ENCODE measurements at regions not wholly inside any gene's neighbourhood (a gene's known extent, or its start where the extent isn't known, plus 50 kb on each side); places are given as distances from the start of the nearest gene placed in this dataset.
"Not testable (repeated sequence)": the region's sequence is repeated elsewhere in the genome, so short reads cannot be mapped to it uniquely, and the experiment has no call there.

DNA sequence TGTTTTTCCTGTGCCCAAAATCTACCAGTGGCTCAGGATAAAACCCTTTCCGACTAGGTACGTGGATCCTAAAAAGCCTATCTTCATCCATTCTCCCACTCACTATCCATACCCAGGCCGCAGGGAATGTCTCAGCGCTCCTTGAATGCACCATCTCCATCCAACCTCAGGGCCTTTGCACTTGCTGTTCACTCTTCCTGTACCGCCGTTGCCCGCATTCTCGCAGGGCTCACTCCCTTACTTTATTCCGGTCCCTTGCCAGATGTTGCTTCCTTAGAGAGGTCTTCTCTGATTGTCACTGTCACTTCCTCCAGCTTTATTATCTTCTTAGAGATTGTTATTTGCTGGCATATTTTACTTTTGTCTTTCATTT lies 93.3 kb upstream of the ZNF536 start:
- DNase-seq: no peak
- H3K27me3 Mint-ChIP-seq (ENCODE audit: low read depth): peaks cover 19% of the 10 kb centered on the region
- H3K4me3 Mint-ChIP-seq: no peak overlapping the region
- no peaks in the 10 kb centered on the region for H3K36me3 Mint-ChIP-seq (ENCODE audit: insufficient read depth)
- H3K4me1 Mint-ChIP-seq (ENCODE audit: low read depth): no peaks in the 10 kb centered on the region
- peaks cover 3% of the 10 kb centered on the region for H3K9me3 Mint-ChIP-seq
- no peak for ATAC-seq

DNA sequence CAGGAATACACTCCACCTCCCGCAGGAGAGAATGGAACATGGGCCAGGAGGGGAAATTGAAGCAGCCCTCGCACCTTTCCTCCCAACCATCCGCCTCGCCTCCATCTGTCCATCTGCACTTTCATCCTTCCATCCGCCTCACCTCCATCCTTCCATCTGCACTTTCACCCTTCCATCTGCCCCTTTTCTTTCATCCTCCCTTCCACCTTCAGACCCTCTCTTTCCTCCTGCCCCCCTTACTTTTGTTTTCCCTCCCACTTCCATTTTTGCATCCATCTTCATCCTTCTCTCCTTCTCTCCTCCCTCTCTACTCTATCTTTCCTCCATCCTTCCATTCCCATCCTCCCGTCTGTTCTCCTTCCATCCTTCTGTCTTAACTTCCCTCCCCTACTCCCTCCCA lies 92.2 kb upstream of the ZNF536 start:
- DNase-seq: no peak
- no peaks in the 10 kb centered on the region for H3K4me1 Mint-ChIP-seq (ENCODE audit: low read depth)
- peaks cover 19% of the 10 kb centered on the region for H3K27me3 Mint-ChIP-seq (ENCODE audit: low read depth)
- no peak for ATAC-seq
- no peaks in the 10 kb centered on the region for H3K9me3 Mint-ChIP-seq
- no peaks in the 10 kb centered on the region for H3K36me3 Mint-ChIP-seq (ENCODE audit: insufficient read depth)
- no peak overlapping the region for H3K4me3 Mint-ChIP-seq

DNA sequence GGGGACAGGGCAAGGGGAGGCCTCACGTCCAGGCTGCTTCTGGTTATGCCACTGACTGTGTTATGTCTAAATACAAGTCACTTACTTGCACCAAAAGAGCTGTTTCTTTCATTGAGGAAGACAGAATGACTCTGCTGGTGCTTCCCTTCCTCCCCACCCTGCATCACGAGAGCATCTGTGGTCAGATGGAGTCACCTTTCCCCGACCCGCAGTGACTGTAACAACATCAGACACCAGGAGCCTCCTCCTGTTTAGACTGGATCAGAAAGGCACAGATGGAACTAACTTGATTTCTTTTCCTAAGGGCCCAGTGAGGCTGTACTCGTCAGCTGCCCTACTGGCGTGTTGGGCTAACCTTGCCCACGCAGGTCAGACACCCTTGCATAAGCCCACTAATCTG lies 90.3 kb upstream of the ZNF536 start:
- Mint-ChIP-seq H3K4me1 (ENCODE audit: low read depth) (no peaks in the 10 kb centered on the region), H3K27me3 (ENCODE audit: low read depth) (peaks cover 19% of the 10 kb centered on the region), H3K36me3 (ENCODE audit: insufficient read depth) (no peaks in the 10 kb centered on the region), H3K9me3 (no peaks in the 10 kb centered on the region), H3K4me3 (no peak overlapping the region)
- no peak for ATAC-seq
- no peak for DNase-seq

DNA sequence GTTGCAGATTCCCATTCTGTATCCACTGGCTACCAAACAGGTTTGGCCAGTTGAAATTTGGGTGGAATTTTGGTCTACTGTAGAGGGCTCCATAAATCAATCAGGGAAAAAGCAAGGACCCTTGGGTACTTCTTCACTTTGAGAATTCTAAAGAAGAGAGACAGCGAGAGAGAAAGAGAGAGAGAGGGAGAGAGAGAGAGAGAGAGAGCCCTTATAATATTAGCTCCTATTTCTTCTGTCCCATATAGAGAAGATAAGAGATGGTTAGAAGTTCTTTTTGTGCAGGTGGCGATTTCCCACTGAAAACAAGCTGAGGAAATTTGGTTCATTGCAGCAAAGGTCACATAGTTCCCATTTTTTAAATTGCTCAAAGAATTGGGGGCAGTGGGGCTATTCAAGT lies 88.6 kb upstream of the ZNF536 start:
- Mint-ChIP-seq H3K4me3 (no peak overlapping the region), H3K36me3 (ENCODE audit: insufficient read depth) (no peaks in the 10 kb centered on the region), H3K9me3 (no peaks in the 10 kb centered on the region), H3K27me3 (ENCODE audit: low read depth) (peaks cover 16% of the 10 kb centered on the region), H3K4me1 (ENCODE audit: low read depth) (no peaks in the 10 kb centered on the region)
- DNase-seq (no peak), ATAC-seq (no peak)

DNA sequence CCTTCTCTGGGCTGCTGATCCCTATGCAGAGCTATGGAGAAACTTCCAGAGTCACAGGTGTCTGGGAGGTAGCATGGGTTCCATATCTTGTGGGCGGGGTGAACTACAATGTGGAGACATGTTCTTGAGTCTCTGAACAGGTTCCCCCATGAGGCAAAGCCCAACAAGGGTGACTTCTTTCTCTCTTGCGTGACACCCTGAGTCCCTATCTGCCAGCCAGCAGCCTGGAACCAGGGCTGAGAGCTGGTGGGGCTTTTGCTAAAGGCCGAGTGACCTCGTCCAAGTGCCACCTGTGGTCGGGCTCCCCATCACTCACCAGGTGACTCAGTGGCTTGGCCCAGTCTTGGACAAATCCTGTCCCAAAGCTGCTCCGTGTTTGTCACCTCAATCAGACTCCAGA lies 88.0 kb upstream of the ZNF536 start:
- no peak for ATAC-seq

DNA sequence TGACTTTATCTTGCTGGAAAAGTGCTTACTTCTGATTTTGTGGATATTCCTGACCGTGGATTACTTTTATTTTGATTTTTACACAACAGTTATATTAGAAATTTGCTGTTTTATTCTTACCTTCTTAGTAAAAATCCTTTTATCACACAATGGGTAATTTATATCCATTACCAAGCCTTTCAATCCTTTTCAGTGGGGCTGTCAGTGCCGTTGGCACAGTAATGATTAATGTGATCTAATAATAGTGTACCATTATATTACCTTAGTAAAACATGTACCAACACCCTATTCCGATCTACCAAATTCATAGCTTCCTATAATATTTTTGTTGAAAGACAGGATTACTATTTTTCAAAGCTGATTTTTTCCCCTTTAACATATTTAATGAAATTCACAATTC lies 87.3 kb upstream of the ZNF536 start:
- H3K27me3 Mint-ChIP-seq (ENCODE audit: low read depth): peaks cover 15% of the 10 kb centered on the region
- no peaks in the 10 kb centered on the region for H3K4me1 Mint-ChIP-seq (ENCODE audit: low read depth)
- no peaks in the 10 kb centered on the region for H3K36me3 Mint-ChIP-seq (ENCODE audit: insufficient read depth)
- ATAC-seq (no peak), DNase-seq (no peak)
- no peak overlapping the region for H3K4me3 Mint-ChIP-seq
- no peaks in the 10 kb centered on the region for H3K9me3 Mint-ChIP-seq

More for the DNA sequence above, 88.0 kb upstream of the ZNF536 start:
- no peak for DNase-seq
- Mint-ChIP-seq H3K9me3 (no peaks in the 10 kb centered on the region), H3K27me3 (ENCODE audit: low read depth) (peaks cover 16% of the 10 kb centered on the region), H3K36me3 (ENCODE audit: insufficient read depth) (no peaks in the 10 kb centered on the region), H3K4me1 (ENCODE audit: low read depth) (no peaks in the 10 kb centered on the region), H3K4me3 (no peak overlapping the region)

DNA sequence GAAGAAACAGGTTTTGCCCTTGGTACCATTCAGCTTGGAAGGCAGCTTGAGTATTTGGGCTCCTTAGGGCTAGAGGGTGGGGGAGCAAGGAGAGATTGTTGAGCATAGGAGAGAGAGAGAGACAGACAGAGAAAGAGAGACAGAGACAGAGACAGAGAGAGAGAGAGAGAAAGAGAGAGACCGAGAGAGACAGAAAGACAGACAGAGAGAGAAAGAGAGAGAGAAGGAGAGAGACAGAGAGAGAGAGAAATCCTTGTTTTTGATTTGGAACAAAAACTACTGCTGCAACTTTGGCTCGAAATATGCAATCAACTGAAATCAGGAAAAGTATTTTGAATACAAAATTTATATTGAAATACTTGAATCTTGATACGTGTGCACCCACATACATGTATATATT lies 85.8 kb upstream of the ZNF536 start:
- Mint-ChIP-seq H3K9me3 (no peaks in the 10 kb centered on the region), H3K36me3 (ENCODE audit: insufficient read depth) (no peaks in the 10 kb centered on the region)

DNA sequence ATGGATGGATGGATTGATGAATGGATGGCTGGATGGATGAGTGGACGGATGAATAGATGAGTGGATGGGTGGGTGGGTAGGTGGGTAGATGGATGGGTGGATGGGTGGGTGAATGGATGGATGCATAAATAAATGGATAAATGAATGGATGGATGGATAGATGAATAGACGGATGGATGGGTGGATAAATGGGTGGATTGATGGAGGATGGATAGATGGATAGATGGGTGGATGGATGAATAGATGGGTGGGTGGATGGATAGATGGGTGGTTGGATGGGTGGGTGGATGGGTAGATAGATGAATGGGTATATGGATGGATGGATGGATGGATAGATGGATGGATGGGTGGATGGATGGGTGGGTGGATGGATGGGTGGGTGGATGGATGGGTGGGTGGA lies 84.9 kb upstream of the ZNF536 start:
- Mint-ChIP-seq H3K27me3 (ENCODE audit: low read depth) (peaks cover 3% of the 10 kb centered on the region), H3K36me3 (ENCODE audit: insufficient read depth) (no peaks in the 10 kb centered on the region), H3K4me3 (no peak overlapping the region), H3K4me1 (ENCODE audit: low read depth) (no peaks in the 10 kb centered on the region), H3K9me3 (no peaks in the 10 kb centered on the region)
- ATAC-seq: no peak
- DNase-seq: no peak

More for the DNA sequence above, 85.8 kb upstream of the ZNF536 start:
- no peaks in the 10 kb centered on the region for H3K4me1 Mint-ChIP-seq (ENCODE audit: low read depth)
- DNase-seq: no peak
- H3K27me3 Mint-ChIP-seq (ENCODE audit: low read depth): peaks cover 4% of the 10 kb centered on the region
- no peak overlapping the region for H3K4me3 Mint-ChIP-seq
- no peak for ATAC-seq

DNA sequence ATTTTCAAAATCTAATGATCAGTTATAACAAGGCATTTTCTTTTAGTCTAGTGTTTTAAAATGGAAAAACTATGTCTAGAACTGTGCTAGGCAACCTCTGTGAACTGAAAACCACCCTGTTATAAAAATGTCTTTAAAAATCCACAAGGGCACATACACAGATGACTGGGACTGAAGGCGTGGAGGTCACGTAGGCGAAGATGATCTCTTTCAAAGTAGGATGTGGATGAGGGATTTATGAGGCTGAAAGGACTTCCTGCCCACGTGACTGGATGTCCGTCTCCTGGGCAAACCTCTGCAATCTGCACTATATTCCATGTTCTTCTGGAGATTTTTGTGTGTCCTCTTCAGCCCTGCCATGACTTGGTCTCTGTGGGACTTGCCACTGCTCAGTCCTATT lies 84.2 kb upstream of the ZNF536 start:
- Mint-ChIP-seq H3K27me3 (ENCODE audit: low read depth) (peaks cover 3% of the 10 kb centered on the region), H3K4me1 (ENCODE audit: low read depth) (no peaks in the 10 kb centered on the region), H3K36me3 (ENCODE audit: insufficient read depth) (no peaks in the 10 kb centered on the region), H3K4me3 (no peak overlapping the region), H3K9me3 (no peaks in the 10 kb centered on the region)
- DNase-seq: no peak
- ATAC-seq: no peak

DNA sequence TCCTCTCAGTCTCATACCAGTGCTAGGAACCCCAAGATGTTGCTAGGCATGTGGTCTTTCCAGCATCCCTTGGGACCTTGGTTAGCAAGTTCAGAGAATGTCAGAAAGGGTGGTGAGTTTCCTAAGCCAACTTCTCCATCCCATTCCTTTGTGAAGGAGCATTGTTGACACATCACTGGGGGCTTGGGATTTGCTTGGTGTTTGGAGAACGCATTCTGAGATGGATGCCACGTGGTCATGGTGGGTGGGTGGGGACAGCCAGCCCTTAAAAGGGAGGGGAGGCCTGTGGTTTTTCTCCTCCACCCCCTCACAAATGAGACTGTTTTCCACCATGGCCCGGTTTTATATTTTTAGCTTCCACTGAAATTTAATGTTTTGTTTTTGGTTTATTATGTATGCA lies 83.3 kb upstream of the ZNF536 start:
- DNase-seq: no peak
- Mint-ChIP-seq H3K4me3 (no peak overlapping the region), H3K27me3 (ENCODE audit: low read depth) (peaks cover 3% of the 10 kb centered on the region), H3K9me3 (no peaks in the 10 kb centered on the region), H3K36me3 (ENCODE audit: insufficient read depth) (no peaks in the 10 kb centered on the region), H3K4me1 (ENCODE audit: low read depth) (no peaks in the 10 kb centered on the region)
- ATAC-seq: no peak

DNA sequence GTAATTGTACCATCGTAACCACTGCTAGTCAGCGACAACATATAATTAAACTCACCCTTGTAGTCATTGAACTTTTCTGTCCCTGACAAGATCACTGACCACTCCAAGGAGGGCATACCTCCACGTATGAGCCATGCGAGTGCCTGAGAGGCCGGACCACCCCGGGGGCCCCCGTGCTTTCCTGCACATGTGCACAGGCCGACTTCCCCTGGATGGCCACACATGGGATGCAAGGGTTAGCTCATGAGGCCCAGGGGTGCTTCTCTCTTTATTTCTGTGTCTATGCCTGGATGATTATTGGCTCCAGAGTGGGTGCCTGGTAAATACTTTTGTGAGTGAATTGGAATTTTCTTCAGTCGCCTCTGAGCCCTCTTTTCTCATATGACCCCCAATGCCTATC lies 82.8 kb upstream of the ZNF536 start:
- Mint-ChIP-seq H3K27me3 (ENCODE audit: low read depth) (peaks cover 3% of the 10 kb centered on the region), H3K36me3 (ENCODE audit: insufficient read depth) (no peaks in the 10 kb centered on the region)

DNA sequence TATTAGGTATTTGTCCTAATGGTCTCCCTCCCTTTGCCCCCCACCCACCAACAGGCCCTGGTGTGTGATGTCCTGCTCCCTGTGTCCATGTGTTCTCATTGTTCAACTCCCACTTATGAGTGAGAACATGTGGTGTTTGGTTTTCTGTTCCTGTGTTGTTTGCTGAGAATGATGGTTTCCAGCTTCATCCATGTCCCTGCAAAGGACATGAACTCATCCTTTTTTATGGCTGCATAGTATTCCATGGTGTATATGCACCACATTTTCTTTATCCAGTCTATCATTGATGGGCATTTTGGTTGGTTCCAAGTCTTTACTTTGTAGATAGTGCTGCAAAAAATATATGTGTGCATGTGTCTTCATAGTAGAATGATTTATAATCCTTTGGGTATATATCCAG lies 81.4 kb upstream of the ZNF536 start:
- H3K4me3 Mint-ChIP-seq; H3K9me3 Mint-ChIP-seq; H3K4me1 Mint-ChIP-seq (ENCODE audit: low read depth); ATAC-seq; H3K36me3 Mint-ChIP-seq (ENCODE audit: insufficient read depth); DNase-seq; H3K27me3 Mint-ChIP-seq (ENCODE audit: low read depth): not testable (repeated sequence)

More for the DNA sequence above, 82.8 kb upstream of the ZNF536 start:
- no peaks in the 10 kb centered on the region for H3K4me1 Mint-ChIP-seq (ENCODE audit: low read depth)
- ATAC-seq (no peak), DNase-seq (no peak)
- H3K4me3 Mint-ChIP-seq: no peak overlapping the region
- H3K9me3 Mint-ChIP-seq: no peaks in the 10 kb centered on the region

DNA sequence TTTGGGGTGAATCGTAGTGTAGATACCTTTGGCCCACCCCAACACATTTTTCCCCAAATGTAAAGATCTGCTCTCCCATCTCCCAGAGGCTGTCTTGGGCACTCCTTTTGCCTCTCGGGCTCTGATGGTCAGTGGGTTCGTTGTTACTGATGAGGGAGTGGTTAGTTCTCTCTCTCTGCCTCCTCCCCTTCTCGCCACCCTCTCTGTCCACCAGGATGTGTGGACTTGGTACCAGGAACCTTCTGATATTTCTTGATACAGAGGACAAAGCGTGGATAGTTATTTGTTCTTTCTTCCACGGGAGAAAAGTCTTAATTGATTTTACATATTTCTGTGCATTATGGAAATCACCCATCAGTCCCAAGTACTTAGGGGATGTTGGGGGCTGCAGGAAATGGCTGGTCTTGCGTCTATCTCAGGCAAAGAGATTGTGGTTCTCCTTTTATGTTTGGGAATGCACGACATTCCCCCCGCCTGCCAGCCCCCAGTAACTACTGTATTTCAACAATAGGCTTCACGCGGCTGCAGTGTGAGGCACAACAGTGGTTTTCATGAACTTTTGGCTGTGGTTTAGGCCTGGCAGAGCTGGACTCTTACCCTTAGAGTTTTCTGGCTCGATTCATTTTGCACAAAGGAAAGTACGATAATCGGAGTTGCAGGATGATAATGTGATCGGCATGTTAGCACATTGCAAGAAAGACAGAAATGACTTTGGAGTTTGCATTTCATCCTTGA lies 79.0 kb upstream of the ZNF536 start:
- no peaks in the 10 kb centered on the region for H3K4me1 Mint-ChIP-seq (ENCODE audit: low read depth)
- H3K27me3 Mint-ChIP-seq (ENCODE audit: low read depth): peaks cover 3% of the 10 kb centered on the region
- H3K9me3 Mint-ChIP-seq: no peaks in the 10 kb centered on the region
- DNase-seq: no peak
- no peak overlapping the region for H3K4me3 Mint-ChIP-seq
- no peaks in the 10 kb centered on the region for H3K36me3 Mint-ChIP-seq (ENCODE audit: insufficient read depth)
- ATAC-seq: no peak

DNA sequence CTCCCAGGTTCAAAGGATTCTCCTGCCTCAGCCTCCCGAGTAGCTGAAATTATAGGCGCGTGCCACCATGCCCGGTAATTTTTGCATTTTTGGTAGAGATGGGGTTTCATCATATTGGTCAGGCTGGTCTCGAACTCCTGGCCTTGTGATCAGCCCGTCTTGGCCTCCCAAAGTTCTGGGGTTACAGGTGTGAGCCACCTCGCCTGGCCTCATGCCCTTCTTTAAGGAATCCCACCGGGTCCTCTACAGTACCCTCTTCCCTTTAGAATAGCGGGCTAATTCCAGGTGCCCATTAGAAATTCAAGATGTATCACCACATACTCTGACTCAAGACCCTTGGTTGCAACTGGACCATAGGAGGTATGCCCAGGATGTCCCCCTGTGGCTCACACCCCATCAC lies 74.2 kb upstream of the ZNF536 start:
- Mint-ChIP-seq H3K27me3 (ENCODE audit: low read depth) (peaks cover 3% of the 10 kb centered on the region), H3K9me3 (no peaks in the 10 kb centered on the region), H3K4me3 (no peak overlapping the region), H3K36me3 (ENCODE audit: insufficient read depth) (no peaks in the 10 kb centered on the region), H3K4me1 (ENCODE audit: low read depth) (no peaks in the 10 kb centered on the region)
- DNase-seq: no peak
- ATAC-seq: no peak

DNA sequence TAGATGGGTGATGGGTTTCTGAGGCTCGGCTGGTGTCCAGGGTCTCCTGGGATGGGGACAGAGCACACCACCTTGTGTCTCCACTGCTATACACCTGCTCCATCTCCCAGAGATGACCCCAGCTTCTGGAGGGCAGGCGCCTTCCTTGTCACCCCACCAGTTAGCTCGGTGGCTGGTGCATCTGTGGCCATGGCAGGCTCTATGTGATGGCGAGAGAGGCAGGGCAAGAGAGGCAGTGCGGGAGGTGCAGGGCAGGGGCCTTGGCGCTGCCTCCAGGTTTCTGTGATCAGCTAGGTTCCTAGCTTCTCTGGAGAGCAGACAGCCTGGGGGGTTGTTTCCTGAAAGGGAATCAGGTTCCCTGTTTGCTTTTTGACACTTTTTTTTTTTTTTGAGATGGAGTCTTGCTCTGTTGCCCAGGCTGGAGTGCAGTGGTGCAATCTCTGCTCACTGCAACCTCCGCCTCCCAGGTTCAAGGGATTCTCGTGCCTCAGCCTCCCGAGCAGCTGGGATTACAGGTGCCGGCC lies 69.0 kb upstream of the ZNF536 start:
- no peaks in the 10 kb centered on the region for H3K4me1 Mint-ChIP-seq (ENCODE audit: low read depth)
- ATAC-seq (no peak), DNase-seq (no peak)
- H3K9me3 Mint-ChIP-seq: no peaks in the 10 kb centered on the region
- H3K27me3 Mint-ChIP-seq (ENCODE audit: low read depth): no peaks in the 10 kb centered on the region
- H3K36me3 Mint-ChIP-seq (ENCODE audit: insufficient read depth): no peaks in the 10 kb centered on the region
- H3K4me3 Mint-ChIP-seq: no peak overlapping the region
